Activated naive CD8-positive, alpha-beta T cell treated with anti-CD3 and anti-CD28 coated beads, Interleukin-2, amount 10 ng/mL, durations not matched to agents 7 days and 5 days (primary cell): ENCODE measurements at regions not wholly inside any gene's neighbourhood (a gene's known extent, or its start where the extent isn't known, plus 50 kb on each side); places are given as distances from the start of the nearest gene placed in this dataset.
"Not testable (repeated sequence)": the region's sequence is repeated elsewhere in the genome, so short reads cannot be mapped to it uniquely, and the experiment has no call there.

ENCODE experiments used
- ATAC-seq: fragments of 150-1000 bp; cut with Tn5 transposase; one replicate; pipeline ENCODE4 v1.10.0; 2021; ENCODE audit warnings: low read depth, moderate library complexity
- POLR2A ChIA-PET: fragments of 350-600 bp; sonication (Branson Sonifier 250); formaldehyde crosslinking; loops from one replicate; lab custom pipeline; 2021; ENCODE audit warnings: antibody characterized with exemption; lab: Charles Lee
- DNase-seq: peaks from one replicate; pipeline ENCODE4 v3.0.0; 2021
- H3K27ac Mint-ChIP-seq: one replicate; pipeline ENCODE4 v1.8.0; 2022; ENCODE audit warnings: mild to moderate bottlenecking, mixed read lengths
- H3K27me3 Mint-ChIP-seq: one replicate; pipeline ENCODE4 v1.8.0; 2022; ENCODE audit warnings: mild to moderate bottlenecking, moderate library complexity, mixed read lengths
- H3K36me3 Mint-ChIP-seq: one replicate; pipeline ENCODE4 v1.8.0; 2021; ENCODE audit warnings: mild to moderate bottlenecking, mixed read lengths
- H3K4me1 Mint-ChIP-seq: one replicate; pipeline ENCODE4 v1.8.0; 2021; ENCODE audit warnings: mixed read lengths
- H3K4me3 Mint-ChIP-seq: one replicate; pipeline ENCODE4 v1.8.0; 2022; ENCODE audit warnings: mild to moderate bottlenecking, moderate library complexity, mixed read lengths
- H3K9me3 Mint-ChIP-seq: one replicate; pipeline ENCODE4 v1.8.0; 2021; ENCODE audit warnings: mixed read lengths

GRCh38 chr12:46711756-46712155, 114.0 kb downstream of the SLC38A4 start:
- Mint-ChIP-seq H3K27me3 (no peaks in the 10 kb centered on the region), H3K36me3 (peaks cover 5% of the 10 kb centered on the region), H3K27ac (no peak overlapping the region), H3K4me3 (no peak overlapping the region), H3K9me3 (peaks cover 6% of the 10 kb centered on the region), H3K4me1 (no peaks in the 10 kb centered on the region)
- no peak for ATAC-seq
- no peak for DNase-seq
- POLR2A ChIA-PET, result no interaction called here

GRCh38 chr12:46710125-46710743, 115.6 kb downstream of the SLC38A4 start:
- Mint-ChIP-seq H3K27ac (no peak overlapping the region), H3K36me3 (peaks cover 5% of the 10 kb centered on the region), H3K9me3 (peaks cover 6% of the 10 kb centered on the region), H3K4me1 (no peaks in the 10 kb centered on the region), H3K27me3 (no peaks in the 10 kb centered on the region), H3K4me3 (no peak overlapping the region)
- DNase-seq (no peak), ATAC-seq (no peak)
- POLR2A ChIA-PET, result no interaction called here

- DNase-seq (no peak), ATAC-seq (no peak)
- Mint-ChIP-seq H3K27me3 (peaks cover 4% of the 10 kb centered on the region), H3K4me1 (no peaks in the 10 kb centered on the region), H3K36me3 (peaks cover 2% of the 10 kb centered on the region), H3K27ac (no peak overlapping the region), H3K9me3 (peaks cover 13% of the 10 kb centered on the region), H3K4me3 (no peak overlapping the region)
- POLR2A ChIA-PET, result no interaction called here
Measured at GRCh38 chr12:46702581-46703344, 123.0 kb downstream of the SLC38A4 start.

- Mint-ChIP-seq H3K36me3 (peaks cover 2% of the 10 kb centered on the region), H3K4me1 (no peaks in the 10 kb centered on the region), H3K4me3 (no peak overlapping the region), H3K27me3 (peaks cover 4% of the 10 kb centered on the region), H3K27ac (no peak overlapping the region), H3K9me3 (peaks cover 17% of the 10 kb centered on the region)
- DNase-seq (no peak), ATAC-seq (no peak)
- POLR2A ChIA-PET, result no interaction called here
Measured at GRCh38 chr12:46701356-46701755, 124.4 kb downstream of the SLC38A4 start.

- POLR2A ChIA-PET, result no interaction called here
- ATAC-seq (no peak), DNase-seq (no peak)
Measured at GRCh38 chr12:46699986-46700385, 125.8 kb downstream of the SLC38A4 start.

GRCh38 chr12:46698003-46698402, 127.8 kb downstream of the SLC38A4 start:
- Mint-ChIP-seq H3K9me3 (peaks cover 11% of the 10 kb centered on the region), H3K4me3 (no peak overlapping the region), H3K36me3 (peaks cover 2% of the 10 kb centered on the region), H3K27me3 (peaks cover 4% of the 10 kb centered on the region), H3K27ac (no peak overlapping the region), H3K4me1 (no peaks in the 10 kb centered on the region)
- ATAC-seq, result no peak
- POLR2A ChIA-PET, result no interaction called here
- DNase-seq, result no peak

More at GRCh38 chr12:46699986-46700385, 125.8 kb downstream of the SLC38A4 start:
- Mint-ChIP-seq H3K4me3 (no peak overlapping the region), H3K27me3 (peaks cover 4% of the 10 kb centered on the region), H3K4me1 (no peaks in the 10 kb centered on the region), H3K36me3 (peaks cover 2% of the 10 kb centered on the region), H3K27ac (no peak overlapping the region), H3K9me3 (peaks cover 17% of the 10 kb centered on the region)

- H3K4me3 Mint-ChIP-seq, result no peak overlapping the region
- H3K27me3 Mint-ChIP-seq, result peaks cover 2% of the 10 kb centered on the region
- peaks cover 9% of the 10 kb centered on the region for H3K9me3 Mint-ChIP-seq
- DNase-seq (no peak), ATAC-seq (no peak)
- H3K36me3 Mint-ChIP-seq, result peaks cover 4% of the 10 kb centered on the region
- H3K4me1 Mint-ChIP-seq, result no peaks in the 10 kb centered on the region
- POLR2A ChIA-PET, result no interaction called here
- no peak overlapping the region for H3K27ac Mint-ChIP-seq
Measured at GRCh38 chr12:46693518-46693917, 132.3 kb downstream of the SLC38A4 start.

GRCh38 chr12:46693034-46693433, 132.8 kb downstream of the SLC38A4 start:
- DNase-seq, result no peak
- Mint-ChIP-seq H3K4me1 (no peaks in the 10 kb centered on the region), H3K4me3 (no peak overlapping the region), H3K27ac (no peak overlapping the region), H3K36me3 (peaks cover 4% of the 10 kb centered on the region), H3K9me3 (peaks cover 7% of the 10 kb centered on the region), H3K27me3 (peaks cover 2% of the 10 kb centered on the region)
- POLR2A ChIA-PET, result no interaction called here
- no peak for ATAC-seq

DNA sequence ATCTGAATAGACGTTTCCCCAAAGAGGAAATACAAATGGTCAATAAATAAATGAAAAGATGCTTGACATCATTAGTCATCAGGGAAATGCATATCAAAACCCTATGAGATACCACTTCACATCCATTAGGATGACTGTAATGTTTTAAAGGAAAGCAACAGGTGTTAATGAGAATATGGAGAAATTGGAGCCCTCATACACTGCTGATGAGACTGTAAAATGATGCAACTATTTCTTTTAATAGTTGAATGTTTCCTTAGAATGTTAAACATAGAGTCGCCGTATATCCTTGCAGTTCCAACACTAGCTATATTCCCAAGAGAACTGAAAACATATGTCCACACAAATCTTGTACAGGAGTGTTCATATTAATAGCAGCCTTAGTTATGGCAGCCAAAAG, 133.2 kb downstream of the SLC38A4 start:
- no peaks in the 10 kb centered on the region for H3K4me1 Mint-ChIP-seq
- POLR2A ChIA-PET, result no interaction called here

GRCh38 chr12:46686267-46686942, 139.4 kb downstream of the SLC38A4 start:
- H3K27me3 Mint-ChIP-seq, result peaks cover 2% of the 10 kb centered on the region
- H3K4me1 Mint-ChIP-seq, result no peaks in the 10 kb centered on the region
- peaks cover 12% of the 10 kb centered on the region for H3K36me3 Mint-ChIP-seq
- H3K4me3 Mint-ChIP-seq, result no peak overlapping the region
- ATAC-seq, result no peak
- no peak overlapping the region for H3K27ac Mint-ChIP-seq
- DNase-seq, result no peak
- H3K9me3 Mint-ChIP-seq, result peaks cover 8% of the 10 kb centered on the region
- POLR2A ChIA-PET, result interaction anchor here (0.7 kb wide), 1 partner anchor 297 kb away, joined by 3 read pairs; no protein-coding TSS in a partner anchor

More for the DNA sequence above, 133.2 kb downstream of the SLC38A4 start:
- Mint-ChIP-seq H3K27ac (no peak overlapping the region), H3K36me3 (peaks cover 1% of the 10 kb centered on the region), H3K4me3 (no peak overlapping the region), H3K9me3 (peaks cover 4% of the 10 kb centered on the region), H3K27me3 (peaks cover 2% of the 10 kb centered on the region)
- DNase-seq, result no peak
- no peak for ATAC-seq

GRCh38 chr12:46684243-46684642, 141.6 kb downstream of the SLC38A4 start:
- H3K4me3 Mint-ChIP-seq, H3K9me3 Mint-ChIP-seq, DNase-seq, H3K27ac Mint-ChIP-seq, ATAC-seq, POLR2A ChIA-PET, H3K27me3 Mint-ChIP-seq, H3K4me1 Mint-ChIP-seq: not testable (repeated sequence)
- peaks cover 12% of the 10 kb centered on the region for H3K36me3 Mint-ChIP-seq

- no peak for DNase-seq
- H3K4me1 Mint-ChIP-seq, result peaks cover 5% of the 10 kb centered on the region
- H3K27ac Mint-ChIP-seq, result no peak overlapping the region
- no peak overlapping the region for H3K4me3 Mint-ChIP-seq
- no peak for ATAC-seq
- peaks cover 7% of the 10 kb centered on the region for H3K9me3 Mint-ChIP-seq
- peaks cover 10% of the 10 kb centered on the region for H3K36me3 Mint-ChIP-seq
- POLR2A ChIA-PET, result no interaction called here
- no peaks in the 10 kb centered on the region for H3K27me3 Mint-ChIP-seq
Measured at GRCh38 chr12:46682148-46682547, 143.6 kb downstream of the SLC38A4 start.

GRCh38 chr12:46680506-46680905, 145.3 kb downstream of the SLC38A4 start:
- POLR2A ChIA-PET, result no interaction called here
- Mint-ChIP-seq H3K4me3 (no peak overlapping the region), H3K36me3 (peaks cover 10% of the 10 kb centered on the region), H3K27ac (no peak overlapping the region), H3K27me3 (no peaks in the 10 kb centered on the region), H3K4me1 (peaks cover 5% of the 10 kb centered on the region), H3K9me3 (peaks cover 7% of the 10 kb centered on the region)
- DNase-seq, result no peak
- ATAC-seq, result no peak
